ENCODE measurements at regions not wholly inside any gene's neighbourhood (a gene's known extent, or its start where the extent isn't known, plus 50 kb on each side); places are given as distances from the start of the nearest gene placed in this dataset.

DNA sequence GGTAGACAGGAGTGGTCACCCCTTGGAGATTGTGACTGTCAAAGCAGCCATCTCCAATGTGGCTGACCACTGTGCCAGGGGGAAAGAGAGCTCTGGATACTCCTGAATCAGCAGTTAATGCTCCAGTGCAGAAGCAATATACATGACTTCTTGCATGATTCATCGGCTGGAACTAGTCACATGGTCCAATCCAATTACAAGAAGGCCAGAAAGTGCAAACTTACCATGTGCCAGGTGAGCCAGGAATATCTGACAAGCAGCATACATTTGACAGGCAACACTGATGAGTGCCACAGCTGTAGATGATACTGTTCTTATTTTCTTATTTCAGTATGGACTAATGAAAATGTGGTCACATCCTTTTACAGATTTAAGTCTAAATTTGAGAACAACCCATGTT, 440.0 kb upstream of the MPDZ start:
- ATAC-seq = no peak
- H3K4me1 ChIP-seq (replicated peaks in 1 of 2; ENCODE audit: control insufficient read depth in 2 of 2, insufficient read depth in 2 of 2, low read length in 2 of 2) = no peaks in the 10 kb centered on the region
- WGBS (ENCODE audit: insufficient coverage, low coverage, missing lambda C conversion rate) = 0% methylated on average over 1 of the region's 1 CpG
- no peak overlapping the region for H3K4me2 ChIP-seq (ENCODE audit: insufficient read depth, low read length)
- H2AFZ ChIP-seq (ENCODE audit: low read depth, low read length) = no peak overlapping the region
- no peaks in the 10 kb centered on the region for H3K9me3 ChIP-seq (replicated peaks; ENCODE audit: control insufficient read depth, insufficient read depth, low read depth, low read length)
- no peak overlapping the region for H3K27ac ChIP-seq (ENCODE audit: extremely low read depth, low read depth, low read length)
- ChIA-PET CTCF (ENCODE audit: low intra/inter-chr PET ratio) (no interaction called here), POLR2A (interaction anchor here (0.6 kb wide), 2 partner anchors 48 to 1359 kb away, joined by 3 read pairs; no protein-coding TSS in a partner anchor)
- no peak for FAIRE-seq
- in situ Hi-C loops (cut with MboI) = no loop called here
- no peak overlapping the region for H3K9ac ChIP-seq (ENCODE audit: insufficient read depth in 1 of 2, low read depth in 2 of 2, low read length in 2 of 2)
- no peaks in the 10 kb centered on the region for H3K79me2 ChIP-seq (ENCODE audit: control insufficient read depth, insufficient read depth, low read length)
- DNase-seq (ENCODE audit: extremely low read depth in 1 of 4, low spot score in 3 of 4) = no peak
- no peaks in the 10 kb centered on the region for H3K9me1 ChIP-seq (ENCODE audit: control insufficient read depth, insufficient read depth, low read length)
- no TSS peak for BruUV-seq (replicated peaks)
- no peaks in the 10 kb centered on the region for H3K36me3 ChIP-seq (ENCODE audit: control insufficient read depth, insufficient read depth, low read length)
- H4K20me1 ChIP-seq (replicated peaks; ENCODE audit: control insufficient read depth, insufficient read depth, low read length) = no peaks in the 10 kb centered on the region
- H3K4me3 ChIP-seq = no peak overlapping the region
- TF ChIP-seq NR2C1 (IDR thresholded peaks at IDR 0.05) = no peak
- TF ChIP-seq NR2C1 (tag; IDR thresholded peaks at IDR 0.05) = no peak
- no peak for TF ChIP-seq TCF7 (IDR thresholded peaks at IDR 0.05; ENCODE audit: borderline replicate concordance)
- TF ChIP-seq ATF1 (CRISPR knock-in tag; IDR thresholded peaks at IDR 0.05) = no peak
- no peak for TF ChIP-seq ATF1 (tag; IDR thresholded peaks at IDR 0.05)
- no peak for TF ChIP-seq ZNF668 (CRISPR knock-in tag; IDR thresholded peaks at IDR 0.05)
- no peak for TF ChIP-seq MTF1 (CRISPR knock-in tag; IDR thresholded peaks at IDR 0.05; ENCODE audit: borderline replicate concordance)
- TF ChIP-seq NR2F6 (CRISPR knock-in tag; IDR thresholded peaks at IDR 0.05) = no peak
- TF ChIP-seq RCOR1 (IDR thresholded peaks at IDR 0.05; ENCODE audit: borderline replicate concordance in 1 of 2, low read depth in 2 of 2, low read length in 2 of 2) = no peak
- TF ChIP-seq ZNF778 (CRISPR knock-in tag; IDR thresholded peaks at IDR 0.05) = no peak
- TF ChIP-seq, protein P1, sequence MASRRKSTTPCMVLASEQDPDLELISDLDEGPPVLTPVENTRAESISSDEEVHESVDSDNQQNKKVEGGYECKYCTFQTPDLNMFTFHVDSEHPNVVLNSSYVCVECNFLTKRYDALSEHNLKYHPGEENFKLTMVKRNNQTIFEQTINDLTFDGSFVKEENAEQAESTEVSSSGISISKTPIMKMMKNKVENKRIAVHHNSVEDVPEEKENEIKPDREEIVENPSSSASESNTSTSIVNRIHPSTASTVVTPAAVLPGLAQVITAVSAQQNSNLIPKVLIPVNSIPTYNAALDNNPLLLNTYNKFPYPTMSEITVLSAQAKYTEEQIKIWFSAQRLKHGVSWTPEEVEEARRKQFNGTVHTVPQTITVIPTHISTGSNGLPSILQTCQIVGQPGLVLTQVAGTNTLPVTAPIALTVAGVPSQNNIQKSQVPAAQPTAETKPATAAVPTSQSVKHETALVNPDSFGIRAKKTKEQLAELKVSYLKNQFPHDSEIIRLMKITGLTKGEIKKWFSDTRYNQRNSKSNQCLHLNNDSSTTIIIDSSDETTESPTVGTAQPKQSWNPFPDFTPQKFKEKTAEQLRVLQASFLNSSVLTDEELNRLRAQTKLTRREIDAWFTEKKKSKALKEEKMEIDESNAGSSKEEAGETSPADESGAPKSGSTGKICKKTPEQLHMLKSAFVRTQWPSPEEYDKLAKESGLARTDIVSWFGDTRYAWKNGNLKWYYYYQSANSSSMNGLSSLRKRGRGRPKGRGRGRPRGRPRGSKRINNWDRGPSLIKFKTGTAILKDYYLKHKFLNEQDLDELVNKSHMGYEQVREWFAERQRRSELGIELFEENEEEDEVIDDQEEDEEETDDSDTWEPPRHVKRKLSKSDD (conservative IDR thresholded peaks at IDR 0.05; ENCODE audit: low read length) = no peak
- TF ChIP-seq, protein P2, sequence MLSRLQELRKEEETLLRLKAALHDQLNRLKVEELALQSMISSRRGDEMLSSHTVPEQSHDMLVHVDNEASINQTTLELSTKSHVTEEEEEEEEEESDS (CRISPR knock-in tag; IDR thresholded peaks at IDR 0.05) = no peak
- TF ChIP-seq NRF1 (conservative IDR thresholded peaks at IDR 0.05 in 1 of 2, IDR thresholded peaks at IDR 0.05 in 1 of 2) = no peak
- TF ChIP-seq YBX1 (IDR thresholded peaks at IDR 0.05) = no peak
- no peak for TF ChIP-seq RFX5 (IDR thresholded peaks at IDR 0.05; ENCODE audit: low read depth, low read length)
- no peak for TF ChIP-seq PHTF2 (CRISPR knock-in tag; IDR thresholded peaks at IDR 0.05)
- TF ChIP-seq ZNF133 (CRISPR knock-in tag; IDR thresholded peaks at IDR 0.05) = no peak
- TF ChIP-seq ETV6 (IDR thresholded peaks at IDR 0.05; ENCODE audit: borderline replicate concordance in 1 of 2, low read depth in 2 of 2, low read length in 1 of 2) = no peak
- TF ChIP-seq ETV6 (CRISPR knock-in tag; IDR thresholded peaks at IDR 0.05; ENCODE audit: borderline replicate concordance) = no peak
- no peak for TF ChIP-seq HNRNPLL (IDR thresholded peaks at IDR 0.05; ENCODE audit: low read depth, low read length, poor library complexity, severe bottlenecking)
- TF ChIP-seq ZFP36 (IDR thresholded peaks at IDR 0.05; ENCODE audit: low read depth, low read length, partially characterized antibody) = no peak
- no peak for TF ChIP-seq ZNF584 (CRISPR knock-in tag; IDR thresholded peaks at IDR 0.05; ENCODE audit: low read depth)
- no peaks in the 10 kb centered on the region for H3K27me3 ChIP-seq (ENCODE audit: control insufficient read depth in 2 of 2, insufficient read depth in 2 of 2, low read length in 2 of 2)
- intact Hi-C loops (cut with micrococcal nuclease) = no loop called here

Data from K562 (cell line).